A172 (cell line): ENCODE measurements at regions not wholly inside any gene's neighbourhood (a gene's known extent, or its start where the extent isn't known, plus 50 kb on each side); places are given as distances from the start of the nearest gene placed in this dataset.

ENCODE experiments used
- DNase-seq: peaks from one replicate; pipeline ENCODE4 v3.0.0-alpha.2; 2015; ENCODE audit warnings: low spot score

GRCh38 chr4:34158878-34159277, 2085.4 kb downstream of the ARAP2 start:
- DNase-seq, result peak; percentile 2

DNA sequence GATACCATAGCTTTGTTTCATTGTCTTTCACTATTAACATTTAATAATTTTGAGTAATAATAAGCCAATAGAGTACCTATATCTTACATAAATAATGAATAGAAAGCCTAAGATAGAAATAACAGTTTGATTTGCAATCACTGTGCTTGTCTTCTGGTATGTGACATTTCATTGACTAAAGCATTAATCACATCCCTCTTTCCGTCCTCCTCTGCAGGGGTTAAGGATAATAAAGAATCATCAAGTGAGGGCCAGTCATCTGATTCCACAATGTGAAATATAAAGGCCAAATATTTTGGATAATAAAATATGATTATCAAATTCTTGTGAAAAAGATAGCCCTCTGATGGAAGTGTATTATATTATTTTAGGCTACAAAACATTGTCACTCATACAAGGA, 2073.4 kb downstream of the ARAP2 start:
- DNase-seq, result peak; percentile 5

GRCh38 chr4:34176609-34177008, 2067.7 kb downstream of the ARAP2 start:
- no peak for DNase-seq

- DNase-seq, result no peak
Measured at GRCh38 chr4:34178476-34178875, 2065.8 kb downstream of the ARAP2 start.

DNA sequence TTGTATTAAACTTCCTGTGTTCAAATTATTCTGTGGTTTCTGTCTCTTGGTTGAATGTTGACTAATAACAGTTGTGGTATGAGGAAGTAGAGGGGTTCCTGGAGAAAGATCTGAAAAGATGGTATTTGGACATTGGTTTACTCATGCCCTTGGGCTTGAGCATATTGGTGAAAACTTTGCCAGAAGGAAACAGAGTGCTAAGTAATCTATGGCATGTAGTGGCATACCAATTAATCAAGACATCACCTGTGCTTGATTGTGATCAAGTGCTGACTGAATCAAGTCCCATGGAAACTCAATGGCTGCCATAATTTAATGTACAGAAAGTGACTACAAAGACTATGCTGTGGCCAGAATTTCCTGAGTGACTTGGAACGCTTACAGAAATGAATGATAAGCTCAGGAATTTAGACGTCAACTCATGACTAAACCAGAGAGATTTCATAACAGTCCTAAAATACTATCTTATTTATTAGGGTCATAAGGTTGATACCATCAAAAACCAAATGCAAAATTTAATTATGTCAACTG, 2062.9 kb downstream of the ARAP2 start:
- DNase-seq, result peak; percentile 88

DNA sequence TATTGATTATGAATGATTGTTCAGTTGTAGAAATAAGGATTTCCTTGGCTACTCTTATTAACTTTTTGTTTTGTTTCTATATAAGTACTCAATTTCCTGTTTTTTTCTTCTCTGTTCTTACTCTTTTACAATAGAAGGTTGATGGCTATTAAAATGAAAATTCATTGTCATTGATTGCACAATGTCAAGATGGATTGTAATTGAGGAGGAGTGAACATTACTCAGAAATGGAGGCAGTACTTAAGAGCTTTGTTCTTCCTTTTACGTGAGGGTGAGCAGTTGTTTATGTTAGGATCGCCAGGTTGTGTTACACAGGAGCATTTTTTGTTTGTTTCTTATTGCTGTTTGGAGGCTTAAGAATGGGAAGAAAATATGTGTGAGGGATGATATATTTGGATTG, 2062.4 kb downstream of the ARAP2 start:
- peak; percentile 39 for DNase-seq

DNA sequence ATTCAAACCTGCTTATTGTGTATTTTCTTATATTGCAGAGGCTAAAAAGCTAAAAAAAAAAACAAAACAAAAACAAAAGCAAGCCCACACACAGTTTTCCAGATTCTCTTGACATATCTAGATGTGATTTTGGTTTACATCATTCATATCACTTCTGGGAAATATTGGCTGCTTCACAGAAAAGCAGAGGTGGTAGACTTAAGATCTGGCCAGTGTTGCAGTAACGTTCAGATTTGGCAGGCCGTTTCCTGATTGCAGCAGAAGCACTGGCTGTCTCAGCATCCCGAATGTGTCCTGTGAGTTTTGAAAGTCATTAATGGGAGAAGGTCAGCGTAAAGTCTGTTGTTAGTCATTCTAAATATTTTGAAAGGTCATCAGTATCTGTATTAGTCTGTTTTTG, 2062.0 kb downstream of the ARAP2 start:
- peak; percentile 19 for DNase-seq

DNA sequence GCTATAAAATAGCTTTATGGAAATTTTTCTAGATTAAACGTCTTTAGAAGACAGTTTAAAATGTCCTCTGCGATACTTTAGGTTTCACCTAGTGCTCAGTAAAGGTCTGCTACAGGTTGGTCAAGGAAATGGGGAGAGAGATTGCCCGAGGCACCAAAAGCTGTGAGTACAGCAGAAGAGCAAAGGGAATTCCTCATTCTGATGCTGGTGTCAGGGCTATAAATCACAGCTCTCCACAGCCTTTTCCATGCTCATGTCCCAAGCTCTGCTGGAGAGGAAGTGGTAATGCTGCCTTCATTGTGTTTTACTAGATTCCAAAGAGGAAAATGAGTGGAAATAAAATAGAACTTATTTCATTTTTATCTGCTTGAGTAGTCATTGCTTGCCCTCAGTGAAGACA, 2060.4 kb downstream of the ARAP2 start:
- peak; percentile 71 for DNase-seq

DNA sequence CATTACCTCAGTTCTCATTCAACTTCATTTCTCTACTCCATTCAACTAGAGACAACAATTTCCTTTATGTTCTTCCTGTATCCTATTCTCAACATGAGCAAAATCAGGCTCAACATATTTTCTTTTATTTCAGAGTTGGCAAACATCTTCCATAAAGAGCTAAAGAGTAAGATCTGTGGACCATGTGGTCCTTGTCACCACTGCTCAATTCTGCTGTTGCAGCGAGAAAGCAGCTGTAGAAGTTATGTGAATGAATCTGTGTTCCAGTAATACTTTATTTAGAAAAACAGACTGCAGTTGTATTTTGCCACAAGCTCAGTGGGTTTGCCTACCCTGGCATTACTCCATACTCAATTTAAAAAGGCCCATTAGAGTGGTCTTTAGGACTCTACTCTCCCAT, 2057.3 kb downstream of the ARAP2 start:
- no peak for DNase-seq

- DNase-seq, result no peak
Measured at GRCh38 chr4:34191443-34191842, 2052.9 kb downstream of the ARAP2 start.

DNA sequence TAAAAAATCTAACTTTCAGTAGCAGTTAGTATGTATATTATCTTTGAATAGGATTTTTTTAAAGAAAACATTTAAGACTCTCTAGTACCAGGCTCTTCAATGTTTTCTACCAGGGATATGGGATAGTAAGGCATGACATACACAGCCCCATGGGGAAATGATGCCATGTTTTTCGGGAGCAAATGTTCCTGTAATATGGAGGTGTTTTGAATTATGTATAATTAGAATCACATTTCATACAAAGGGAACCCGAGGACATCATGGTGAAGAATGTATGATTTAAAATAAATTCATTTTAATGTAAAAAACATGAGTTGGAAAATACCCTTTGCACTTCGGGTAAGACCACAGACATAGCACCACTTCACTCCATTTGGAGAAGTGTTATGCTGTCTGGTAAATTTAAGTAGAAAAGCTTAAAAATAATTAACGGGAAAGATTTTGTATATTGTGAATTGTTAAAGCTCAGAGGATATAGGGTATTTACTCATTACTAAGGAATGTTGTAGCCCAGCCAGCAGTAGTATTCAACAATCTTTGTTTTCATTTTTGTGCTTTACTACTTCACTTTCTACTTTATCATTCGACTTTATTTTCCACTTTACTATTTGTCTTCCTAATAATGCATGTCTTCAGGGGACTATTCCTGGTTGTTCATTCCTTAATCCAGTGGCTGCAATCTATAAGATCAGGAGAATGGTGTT, 2050.7 kb downstream of the ARAP2 start:
- peak; percentile 32 for DNase-seq

GRCh38 chr4:34194585-34194984, 2049.7 kb downstream of the ARAP2 start:
- no peak for DNase-seq

- no peak for DNase-seq
Measured at GRCh38 chr4:34196375-34196774, 2047.9 kb downstream of the ARAP2 start.

DNA sequence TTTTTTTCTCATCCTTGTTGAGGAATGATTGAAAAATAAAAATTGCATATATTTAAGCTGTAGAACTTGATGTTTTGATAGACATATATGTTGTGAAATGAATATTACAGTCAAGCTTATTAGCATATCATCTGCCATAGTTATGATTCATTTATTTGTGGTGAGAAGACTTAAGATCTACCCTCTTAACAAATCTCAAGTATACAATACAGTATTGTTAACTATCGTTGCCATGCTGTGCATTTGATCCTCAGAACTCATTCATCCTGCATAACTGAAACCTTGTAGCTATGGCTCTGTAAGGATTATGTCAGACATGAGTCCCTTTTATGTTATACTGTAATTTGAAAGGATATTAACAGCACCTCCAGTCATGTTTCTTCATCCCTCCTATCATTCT, 2045.3 kb downstream of the ARAP2 start:
- no peak for DNase-seq

- no peak for DNase-seq
Measured at GRCh38 chr4:34200535-34200934, 2043.8 kb downstream of the ARAP2 start.

DNA sequence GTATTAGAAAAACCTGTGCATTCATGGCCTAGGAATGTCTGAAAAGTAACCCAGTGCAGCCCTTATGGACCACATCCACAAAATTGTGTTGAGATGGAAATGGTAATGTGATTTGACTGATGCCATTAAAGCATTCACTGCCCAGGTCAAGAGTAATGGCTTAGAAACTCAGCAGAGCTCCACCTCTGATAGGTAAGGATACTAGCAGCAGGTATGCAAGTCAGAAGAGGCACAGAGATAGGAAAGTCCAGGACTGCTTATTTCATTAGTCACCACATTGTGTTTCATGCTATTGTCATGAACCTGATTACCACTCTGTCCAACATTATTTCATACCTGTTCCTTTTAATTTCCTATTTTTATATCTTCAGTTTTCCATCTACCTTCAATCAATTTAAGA, 2042.2 kb downstream of the ARAP2 start:
- DNase-seq, result no peak

DNA sequence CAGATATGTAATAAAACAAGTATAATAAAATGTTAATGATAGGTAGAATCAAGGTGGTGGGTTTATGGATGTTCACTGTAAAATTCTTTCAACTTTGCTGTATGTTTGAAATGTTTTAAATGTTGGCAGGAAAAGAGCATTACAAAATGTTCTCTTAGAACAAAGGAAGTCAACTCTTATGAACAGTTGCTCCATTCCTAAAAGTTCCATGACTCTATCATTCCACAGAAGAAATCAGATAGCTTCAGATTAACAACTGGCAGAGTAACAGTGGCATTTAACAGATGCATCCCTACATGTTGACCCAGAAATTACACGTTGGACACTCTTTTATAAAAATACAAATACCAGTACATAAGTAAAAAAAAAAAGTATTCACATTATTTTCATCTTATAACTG, 2023.7 kb downstream of the ARAP2 start:
- DNase-seq, result no peak

GRCh38 chr4:34221986-34222385, 2022.3 kb downstream of the ARAP2 start:
- no peak for DNase-seq

- no peak for DNase-seq
Measured at GRCh38 chr4:34236118-34236517, 2008.2 kb downstream of the ARAP2 start.

GRCh38 chr4:34245276-34245675, 1999.0 kb downstream of the ARAP2 start:
- no peak for DNase-seq

- peak; percentile 9 for DNase-seq
Measured at GRCh38 chr4:34250562-34250961, 1993.8 kb downstream of the ARAP2 start.

DNA sequence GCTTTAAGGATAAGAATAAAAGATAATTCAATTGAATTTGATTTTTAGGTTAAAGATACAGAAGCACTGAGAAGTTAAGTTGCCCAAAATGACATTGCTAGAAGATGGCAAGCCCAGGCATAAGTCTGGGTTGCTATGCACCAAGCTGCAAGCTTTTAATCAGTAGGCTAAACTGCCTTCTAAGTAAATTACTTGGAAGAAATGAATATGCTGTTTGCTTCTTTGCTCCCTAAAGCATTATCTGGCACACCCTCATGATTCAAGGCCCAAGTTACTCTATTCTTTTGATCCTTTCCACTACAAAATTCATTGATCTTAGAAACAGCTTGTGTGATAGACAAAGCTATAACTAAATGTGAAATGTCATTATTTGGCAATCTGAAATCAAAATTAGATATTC, 1991.1 kb downstream of the ARAP2 start:
- no peak for DNase-seq

DNA sequence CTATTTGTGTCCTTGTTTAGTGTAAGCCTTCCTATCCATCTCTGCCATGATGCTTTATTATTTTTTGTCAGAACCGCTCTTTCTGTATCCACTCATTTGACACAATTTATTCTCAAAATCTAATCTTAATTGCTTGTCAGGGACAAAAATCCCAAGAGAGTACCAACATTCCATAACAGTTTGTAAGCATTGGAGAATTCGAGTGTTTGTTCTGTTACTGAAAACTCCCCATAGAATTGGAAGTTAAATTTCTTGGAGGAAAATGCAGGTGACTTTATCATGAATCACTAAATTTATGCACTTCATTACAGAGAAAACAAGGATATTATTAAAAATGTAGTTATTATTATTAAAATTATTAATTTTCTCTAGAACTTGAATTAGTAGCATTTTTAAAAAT, 1986.1 kb downstream of the ARAP2 start:
- DNase-seq, result peak; percentile 20

- DNase-seq, result no peak
Measured at GRCh38 chr4:34261799-34262314, 1982.5 kb downstream of the ARAP2 start.
